Anterior cingulate cortex (tissue), 58 donors: ENCODE measurements at regions not wholly inside any gene's neighbourhood (a gene's known extent, or its start where the extent isn't known, plus 50 kb on each side); places are given as distances from the start of the nearest gene placed in this dataset.
"Not testable (repeated sequence)": the region's sequence is repeated elsewhere in the genome, so short reads cannot be mapped to it uniquely, and the experiment has no call there.

Source experiments
- DNase-seq, 58 donors: peaks; one replicate each; lab custom pipeline; 2025; lab: John Stamatoyannopoulos, UW

DNA sequence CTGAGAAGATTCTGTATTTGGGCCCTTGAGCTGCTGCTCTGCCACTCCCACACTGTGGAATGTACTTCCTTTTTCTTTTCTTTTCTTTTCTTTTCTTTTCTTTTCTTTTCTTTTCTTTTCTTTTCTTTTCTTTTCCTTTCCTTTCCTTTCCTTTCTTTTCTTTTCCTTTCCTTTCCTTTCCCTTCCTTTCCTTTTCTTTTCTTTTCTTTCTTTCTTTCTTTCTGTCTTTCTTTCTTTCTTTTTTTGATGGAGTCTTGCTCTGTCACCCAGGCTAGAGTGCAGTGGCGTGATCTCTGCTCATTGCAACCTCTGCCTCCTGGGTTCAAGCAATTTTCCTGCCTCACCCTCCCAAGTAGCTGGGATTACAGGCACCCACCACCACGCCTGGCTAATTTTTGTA is 89.8 kb downstream of the DNAAF6 start:
- DNase-seq, result not testable (repeated sequence)

DNA sequence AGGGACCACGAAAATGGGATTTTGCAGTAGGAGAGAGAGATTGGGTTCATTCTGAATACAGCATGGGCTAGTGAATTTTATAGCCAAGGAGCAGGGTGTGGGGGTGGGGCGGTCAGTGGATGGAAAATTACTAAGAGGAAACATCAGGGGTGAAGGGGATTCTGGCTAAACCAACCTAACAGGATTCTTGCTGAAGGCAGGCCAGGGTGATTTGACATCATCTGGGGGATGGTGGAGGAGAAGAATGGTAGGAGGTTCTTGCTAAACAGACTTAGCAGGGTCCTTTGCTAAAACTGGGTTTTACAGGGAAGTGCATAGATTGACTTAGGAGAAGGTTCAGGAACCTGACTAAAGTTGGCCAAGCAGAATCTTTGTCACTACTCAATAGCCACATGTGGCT is 91.9 kb downstream of the DNAAF6 start:
- no peak for DNase-seq

DNA sequence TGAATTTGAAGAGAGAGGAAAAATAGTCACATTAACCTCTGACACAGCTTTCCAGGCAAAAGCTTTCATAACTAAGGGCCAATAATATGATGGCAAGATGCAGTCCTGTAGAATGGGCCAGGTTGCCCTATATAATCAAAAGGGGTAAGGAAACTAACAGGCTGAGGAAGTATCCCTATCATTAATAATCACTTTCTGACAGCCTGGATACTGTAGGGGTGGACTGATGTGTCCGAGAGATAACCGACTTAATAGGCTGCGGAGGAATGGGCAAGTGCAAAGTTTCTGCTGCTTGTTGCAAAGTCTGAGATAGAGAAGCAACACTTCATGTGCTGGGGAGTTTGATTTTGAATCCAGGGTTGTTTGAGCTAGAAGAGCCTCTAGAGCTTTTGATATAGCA is 94.8 kb downstream of the DNAAF6 start:
- no peak for DNase-seq

GRCh38 chrX:107304141-107304540 is 97.7 kb downstream of the DNAAF6 start:
- DNase-seq, result no peak

GRCh38 chrX:107323786-107324492 is 117.5 kb downstream of the DNAAF6 start:
- no peak for DNase-seq

DNA sequence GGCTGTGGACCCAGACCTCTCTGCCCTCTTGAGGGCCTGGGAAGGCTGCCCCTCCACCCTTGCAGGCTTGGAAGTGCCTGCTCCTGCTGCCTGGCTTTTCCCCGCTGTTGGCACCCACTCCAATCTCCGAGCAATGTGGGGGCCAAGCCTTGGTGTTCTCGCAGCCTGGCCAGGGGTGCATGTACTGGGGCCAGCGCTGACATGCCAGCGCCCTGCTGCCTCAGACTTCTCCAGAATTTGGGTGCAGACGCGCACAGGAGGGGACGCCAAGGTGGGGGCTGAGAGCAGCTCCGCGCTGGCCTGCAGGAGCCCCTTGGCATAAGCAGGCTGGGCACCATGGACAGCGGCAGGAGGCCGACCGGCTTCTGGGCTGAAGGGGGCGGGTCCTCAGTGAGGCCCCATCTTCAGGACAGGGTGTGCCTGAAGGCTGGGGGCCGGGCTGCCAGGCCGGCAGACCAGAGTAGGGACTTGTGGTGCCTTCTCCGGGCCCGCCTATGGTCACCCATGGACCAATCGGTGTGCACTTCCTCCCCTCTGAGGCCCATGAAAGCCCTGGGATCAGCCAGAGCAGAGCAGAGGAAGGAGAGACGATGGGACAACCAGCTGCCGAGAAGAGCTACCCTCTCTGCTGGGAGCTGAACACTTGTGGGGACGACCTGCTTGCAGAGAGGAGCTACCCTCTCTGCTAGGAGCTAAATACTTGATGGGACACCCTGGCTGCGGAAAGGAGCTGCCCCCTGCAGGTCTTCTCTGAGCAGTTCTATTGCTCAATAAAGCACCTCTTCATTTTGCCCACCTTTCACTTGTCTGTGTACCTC is 118.3 kb downstream of the DNAAF6 start:
- peak in 8 of 58 donors; percentile 0 to 20 (median 2) for DNase-seq

GRCh38 chrX:107325467-107325866 is 119.1 kb downstream of the DNAAF6 start:
- DNase-seq, result no peak

- DNase-seq, result peak in 2 of 58 donors; percentile 1 to 14
Observed at GRCh38 chrX:107348051-107348450, 101.4 kb upstream of the FRMPD3 start.

DNA sequence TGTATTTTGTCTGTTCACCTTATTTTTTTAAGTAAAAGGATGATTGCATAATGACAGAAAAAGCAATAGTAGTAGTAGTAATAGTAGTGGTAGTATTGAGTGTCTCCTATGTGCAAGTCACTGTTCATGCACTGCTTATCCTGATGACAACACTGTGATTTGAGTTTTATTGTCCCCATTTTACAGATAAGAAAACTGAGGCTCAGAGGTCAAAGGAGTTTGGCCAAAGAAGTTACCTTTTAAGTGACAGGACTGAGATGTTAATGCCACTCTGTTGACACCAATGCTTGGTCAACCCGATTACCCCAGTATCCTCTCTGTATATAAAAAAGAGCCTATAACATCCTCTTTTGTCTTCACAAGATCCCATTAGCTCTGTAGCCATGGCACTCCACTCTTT is 100.5 kb upstream of the FRMPD3 start:
- no peak for DNase-seq

DNA sequence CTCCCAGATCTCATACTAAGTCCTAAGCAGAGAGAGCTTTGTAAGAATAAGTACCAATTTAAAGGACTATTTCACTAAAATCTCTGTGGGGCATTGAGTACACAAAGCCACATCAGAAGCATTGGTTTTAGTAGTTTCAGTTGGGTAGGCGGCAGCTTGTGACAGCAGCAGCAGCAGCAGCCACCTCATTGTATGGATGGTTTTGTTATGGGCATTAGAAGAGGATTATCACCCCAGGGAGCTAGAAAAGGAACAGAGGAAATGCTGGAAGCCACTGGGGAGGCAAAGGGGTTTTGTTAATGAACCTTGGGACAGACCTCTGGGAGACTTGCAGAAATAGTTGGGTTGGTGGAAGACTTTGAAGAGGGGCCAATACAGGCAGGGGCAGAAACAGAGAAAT is 93.9 kb upstream of the FRMPD3 start:
- no peak for DNase-seq

- DNase-seq, result no peak
Observed at GRCh38 chrX:107360788-107361360, 88.6 kb upstream of the FRMPD3 start.

DNA sequence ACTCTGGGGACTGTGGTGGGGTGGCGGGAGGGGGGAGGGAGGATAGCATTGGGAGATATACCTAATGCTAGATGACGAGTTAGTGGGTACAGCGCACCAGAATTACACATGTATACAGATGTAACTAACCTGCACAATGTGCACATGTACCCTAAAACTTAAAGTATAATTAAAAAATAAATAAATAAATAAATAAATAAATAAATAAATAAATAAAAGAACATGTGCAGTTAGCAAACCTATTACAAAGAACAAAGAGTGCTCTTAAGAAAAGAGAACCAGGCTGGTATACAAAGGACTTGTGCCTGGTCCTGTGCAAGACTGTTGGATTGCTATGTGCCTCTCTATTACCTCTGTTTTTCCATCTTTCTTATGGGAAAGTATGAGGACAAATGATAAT is 79.3 kb upstream of the FRMPD3 start:
- not testable (repeated sequence) for DNase-seq

GRCh38 chrX:107374132-107374531 is 75.3 kb upstream of the FRMPD3 start:
- no peak for DNase-seq

GRCh38 chrX:107374831-107375230 is 74.6 kb upstream of the FRMPD3 start:
- no peak for DNase-seq

DNA sequence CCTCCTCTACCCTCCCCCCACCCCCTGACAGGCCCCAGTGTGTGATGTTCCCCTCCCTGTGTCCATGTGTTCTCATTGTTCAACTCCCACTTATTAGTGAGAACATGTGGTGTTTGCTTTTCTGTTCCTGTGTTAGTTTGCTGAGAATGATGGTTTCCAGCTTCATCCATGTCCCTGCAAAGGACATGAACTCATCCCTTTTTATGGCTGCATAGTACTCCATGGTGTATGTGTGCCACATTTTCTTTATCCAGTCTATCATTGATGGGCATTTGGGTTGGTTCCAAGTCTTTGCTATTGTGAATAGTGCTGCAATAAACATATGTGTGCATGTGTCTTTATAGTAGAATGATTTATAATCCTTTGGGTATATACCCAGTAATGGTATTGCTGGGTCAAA is 73.3 kb upstream of the FRMPD3 start:
- DNase-seq, result not testable (repeated sequence)

DNA sequence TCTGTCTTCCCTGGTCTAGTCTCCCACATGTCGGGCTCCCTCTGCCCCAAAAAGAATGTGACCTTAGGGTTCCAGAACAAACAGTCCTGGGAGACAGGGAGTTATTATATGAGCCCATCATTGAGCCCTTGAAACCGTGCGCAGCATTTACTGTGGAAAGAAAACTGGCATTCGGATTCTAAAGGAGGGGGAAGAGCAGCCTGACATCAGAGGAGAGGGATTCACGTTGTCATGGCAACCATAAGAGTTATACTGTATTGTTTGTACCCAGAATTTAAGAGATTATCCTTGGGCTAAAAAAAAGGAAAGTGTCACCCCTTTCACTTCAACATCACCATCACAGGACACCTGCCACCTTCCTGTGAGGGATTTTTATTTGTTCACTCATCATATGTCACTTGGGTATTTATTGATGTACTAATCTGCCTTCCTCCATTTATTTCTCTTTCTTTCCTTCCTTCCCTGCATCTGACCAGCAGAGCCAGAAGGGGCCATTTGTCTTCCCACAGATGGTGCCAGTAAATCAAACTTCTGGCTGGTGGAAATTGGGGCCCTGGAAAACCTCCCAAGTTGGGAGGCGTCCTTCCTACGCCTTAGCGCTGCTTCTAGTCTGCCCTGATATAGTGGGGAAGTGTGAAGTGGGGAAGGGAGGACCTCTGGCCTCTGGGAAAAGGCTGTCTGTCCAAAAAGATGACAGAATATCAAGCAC is 64.9 kb upstream of the FRMPD3 start:
- no peak for DNase-seq

GRCh38 chrX:107389726-107390125 is 59.7 kb upstream of the FRMPD3 start:
- DNase-seq, result no peak

- DNase-seq, result not testable (repeated sequence)
Observed at GRCh38 chrX:107393656-107394055, 55.8 kb upstream of the FRMPD3 start.

GRCh38 chrX:107396235-107396634 is 53.2 kb upstream of the FRMPD3 start:
- DNase-seq, result no peak

DNA sequence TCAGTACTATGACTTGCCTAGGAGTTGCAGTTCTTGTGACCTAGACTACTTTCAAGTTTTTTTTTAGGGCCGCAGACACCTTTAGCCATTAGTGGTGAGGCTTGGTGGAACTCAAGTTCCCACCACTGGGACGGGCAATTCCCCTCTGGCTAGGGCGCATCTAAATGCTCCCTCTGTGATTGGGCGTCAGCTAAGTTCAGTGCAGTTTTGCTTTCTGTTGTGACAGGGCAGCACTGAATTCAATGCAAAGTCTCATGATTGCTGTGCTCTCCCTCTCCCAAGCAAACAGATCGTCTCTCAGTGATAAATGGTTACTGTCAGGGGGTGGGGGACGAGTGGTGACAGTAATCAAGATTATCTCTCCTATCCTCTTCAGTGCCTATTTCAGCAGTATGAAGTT is 52.7 kb upstream of the FRMPD3 start:
- no peak for DNase-seq

DNA sequence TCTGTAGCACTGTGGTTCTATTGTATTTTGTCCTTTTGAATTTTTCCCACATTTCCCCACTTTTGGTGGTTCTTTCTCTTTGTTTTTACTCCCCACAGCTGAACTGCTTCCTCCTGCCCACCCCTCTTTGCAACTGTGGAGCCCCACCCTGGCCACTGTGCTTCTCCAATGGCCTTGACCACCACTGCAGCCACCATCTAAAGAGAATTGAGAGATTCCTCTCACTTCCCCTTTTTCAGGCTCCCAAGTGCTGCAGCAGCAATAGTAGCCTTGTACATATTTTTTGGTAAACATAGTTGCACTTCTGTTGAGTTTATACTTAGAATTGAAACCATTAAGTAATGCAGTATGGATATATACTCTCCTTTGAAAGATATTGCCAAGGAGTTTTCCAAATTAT is 51.3 kb upstream of the FRMPD3 start:
- DNase-seq, result no peak
